IMR-90 (cell line): ENCODE measurements at regions not wholly inside any gene's neighbourhood (a gene's known extent, or its start where the extent isn't known, plus 50 kb on each side); places are given as distances from the start of the nearest gene placed in this dataset.

ENCODE experiments used
- ATAC-seq: fragments of 200-7000 bp; cut with Tn5 transposase; 2 replicates; pipeline ENCODE4 v1.9.1; 2020; ENCODE audit warnings: low read depth, mild to moderate bottlenecking, moderate library complexity
- BruUV-seq: library from RNA; stranded (reverse); fragments of 400-500 nt; replicated peaks from 2 replicates; lab custom pipeline; 2021; lab: Mats Ljungman, UMichigan
- CTCF ChIA-PET: fragments of 300-600 bp; formaldehyde crosslinking; extraction: SDS; loops from one replicate; lab custom pipeline; 2021; ENCODE audit warnings: antibody characterized with exemption; lab: Yijun Ruan, JAX
- POLR2A ChIA-PET: fragments of 300-600 bp; sonication (Branson Sonifier 250); formaldehyde crosslinking; loops from one replicate; lab custom pipeline; 2022; ENCODE audit warnings: antibody characterized with exemption; ENCODE audit not compliant: unreplicated experiment; lab: Charles Lee
- DNase-seq: peaks from one replicate; pipeline ENCODE4 v3.0.0; 2013
- H2AFZ ChIP-seq: replicated peaks from 2 replicates; pipeline ENCODE3; 2013; ENCODE audit warnings: low read length, mild to moderate bottlenecking; ENCODE audit not compliant: poor library complexity
- H2AK5ac ChIP-seq: 2 replicates; pipeline ENCODE4 v1.6.1; 2013; ENCODE audit warnings: low read depth, low read length, inconsistent platforms
- H2AK9ac ChIP-seq: replicated peaks from 2 replicates; pipeline ENCODE3; 2013; ENCODE audit warnings: mild to moderate bottlenecking, low read depth, low read length, moderate library complexity; ENCODE audit not compliant: poor library complexity
- H2BK120ac ChIP-seq: 2 replicates; pipeline ENCODE4 v1.6.1; 2013; ENCODE audit warnings: low read depth, low read length, inconsistent platforms
- H2BK15ac ChIP-seq: 3 replicates; pipeline ENCODE4 v1.6.1; 2013; ENCODE audit warnings: low read depth, low read length, inconsistent platforms
- H2BK20ac ChIP-seq: 2 replicates; pipeline ENCODE4 v1.6.1; 2013; ENCODE audit warnings: low read depth, mild to moderate bottlenecking, inconsistent platforms, low read length, moderate library complexity
- H2BK5ac ChIP-seq: 2 replicates; pipeline ENCODE4 v1.6.1; 2013; ENCODE audit warnings: mild to moderate bottlenecking, low read depth, low read length, inconsistent platforms; ENCODE audit not compliant: poor library complexity, severe bottlenecking
- H3K14ac ChIP-seq: replicated peaks from 2 replicates; pipeline ENCODE4 v1.6.1; 2013; ENCODE audit warnings: low read depth, low read length, inconsistent platforms
- H3K18ac ChIP-seq: 2 replicates; pipeline ENCODE4 v1.6.1; 2013; ENCODE audit warnings: low read depth, low read length, control low read depth
- H3K23ac ChIP-seq: 2 replicates; pipeline ENCODE4 v1.6.1; 2013; ENCODE audit warnings: low read depth, low read length, inconsistent platforms
- H3K27ac ChIP-seq: 2 replicates; pipeline ENCODE4 v1.5.1; 2013; ENCODE audit warnings: mild to moderate bottlenecking, control low read depth, low read length; ENCODE audit not compliant: insufficient read depth
- H3K27me3 ChIP-seq: 2 replicates; pipeline ENCODE4 v1.6.1; 2013; ENCODE audit warnings: low read length; ENCODE audit not compliant: control insufficient read depth, insufficient read depth
- H3K36me3 ChIP-seq: 2 replicates; pipeline ENCODE4 v1.6.1; 2013; ENCODE audit warnings: low read length, mixed read lengths; ENCODE audit not compliant: control insufficient read depth, insufficient read depth
- H3K4ac ChIP-seq: 2 replicates; pipeline ENCODE4 v1.6.1; 2013; ENCODE audit warnings: low read depth, low read length, inconsistent platforms
- H3K4me1 ChIP-seq: 2 replicates; pipeline ENCODE4 v1.6.1; 2013; ENCODE audit warnings: low read length, mixed read lengths; ENCODE audit not compliant: control insufficient read depth, insufficient read depth
- H3K4me2 ChIP-seq: 2 replicates; pipeline ENCODE4 v1.6.1; 2013; ENCODE audit warnings: low read depth, mild to moderate bottlenecking, control low read depth, low read length, moderate library complexity
- H3K4me3 ChIP-seq: 2 replicates; pipeline ENCODE4 v1.5.1; 2013; ENCODE audit warnings: low read depth, mild to moderate bottlenecking, control low read depth, low read length, moderate library complexity; ENCODE audit not compliant: insufficient read depth
- H3K56ac ChIP-seq: 2 replicates; pipeline ENCODE4 v1.6.1; 2013; ENCODE audit warnings: low read length, inconsistent platforms; ENCODE audit not compliant: insufficient read depth; ENCODE audit errors: extremely low read depth
- H3K79me1 ChIP-seq, 2 experiments: 2 replicates each; pipeline ENCODE4 v1.6.1; 2013; ENCODE audit warnings: low read length in 2 of 2, inconsistent platforms in 1 of 2, low read depth in 1 of 2
- H3K9ac ChIP-seq: 2 replicates; pipeline ENCODE4 v1.6.1; 2013; ENCODE audit warnings: low read depth, low read length, control low read depth
- H3K9me1 ChIP-seq: 2 replicates; pipeline ENCODE4 v1.6.1; 2013; ENCODE audit warnings: low read length, inconsistent platforms; ENCODE audit not compliant: insufficient read depth
- H3K9me3 ChIP-seq: 2 replicates; pipeline ENCODE4 v1.6.1; 2013; ENCODE audit warnings: low read length; ENCODE audit not compliant: control insufficient read depth, insufficient read depth
- H4K20me1 ChIP-seq: 2 replicates; pipeline ENCODE4 v1.6.1; 2013; ENCODE audit warnings: low read length, inconsistent platforms; ENCODE audit not compliant: insufficient read depth
- H4K5ac ChIP-seq: 2 replicates; pipeline ENCODE4 v1.6.1; 2013; ENCODE audit warnings: mild to moderate bottlenecking, low read depth, low read length, control low read depth
- H4K8ac ChIP-seq, 2 experiments: 2 replicates each; pipeline ENCODE4 v1.6.1; 2013; ENCODE audit warnings: low read depth in 2 of 2, low read length in 2 of 2, control low read depth in 1 of 2, inconsistent platforms in 1 of 2
- H4K91ac ChIP-seq: 2 replicates; pipeline ENCODE4 v1.6.1; 2013; ENCODE audit warnings: low read depth, low read length, inconsistent platforms; ENCODE audit not compliant: insufficient read depth
- FOS ChIP-seq: fragments of 150-350 bp; IDR thresholded peaks from 2 replicates; pipeline ENCODE4 v1.6.1; 2016; ENCODE audit warnings: low read depth, low read length
- MAZ ChIP-seq: IDR thresholded peaks from 2 replicates; pipeline ENCODE4 v1.6.1; 2012; ENCODE audit warnings: low read depth, mild to moderate bottlenecking, low read length, improper control_type of control experiment, moderate library complexity, borderline replicate concordance
- RFX5 ChIP-seq: IDR thresholded peaks from 2 replicates; pipeline ENCODE4 v1.8.0; 2012; ENCODE audit warnings: low read depth, mild to moderate bottlenecking, low read length, moderate library complexity
- WGBS, 2 experiments: methylation state at CpG; one replicate each; pipeline versions ENCODE4 v1.1.5 to v1.1.7; 2013; ENCODE audit warnings: missing lambda C conversion rate in 2 of 2; ENCODE audit not compliant: insufficient read length in 1 of 2; ENCODE audit errors: extremely low coverage in 2 of 2; 5-methylcytosine and 5-hydroxymethylcytosine counted together
- dilution Hi-C: fragments of 300-500 bp; cut with HindIII; formaldehyde crosslinking; loops from one replicate; pipeline ENCODE4 v1.14.3; 2018; ENCODE audit warnings: low sequenced_read_pairs; ENCODE audit not compliant: unreplicated experiment
- in situ Hi-C: fragments of 300-500 bp; cut with MboI; formaldehyde crosslinking; loops from 3 replicates; pipeline ENCODE4 v1.14.3; 2019; ENCODE audit warnings: low sequenced_read_pairs, inconsistent platforms, mixed read lengths
- intact Hi-C: fragments of 100-400 bp; cut with micrococcal nuclease; formaldehyde crosslinking; loops from 2 replicates; pipeline ENCODE4 v1.10.0; 2022
- TF ChIP-seq, protein P1 (sequence below): fragments of 150-350 bp; IDR thresholded peaks from 2 replicates; pipeline ENCODE4 v1.6.1; 2017; ENCODE audit warnings: mild to moderate bottlenecking, antibody characterized with exemption, low read length, low read depth
- TF ChIP-seq, protein P2 (sequence below): fragments of 150-350 bp; IDR thresholded peaks from 2 replicates; pipeline ENCODE4 v1.6.1; 2016; ENCODE audit warnings: low read depth, mild to moderate bottlenecking, low read length, moderate library complexity, borderline replicate concordance

DNA sequence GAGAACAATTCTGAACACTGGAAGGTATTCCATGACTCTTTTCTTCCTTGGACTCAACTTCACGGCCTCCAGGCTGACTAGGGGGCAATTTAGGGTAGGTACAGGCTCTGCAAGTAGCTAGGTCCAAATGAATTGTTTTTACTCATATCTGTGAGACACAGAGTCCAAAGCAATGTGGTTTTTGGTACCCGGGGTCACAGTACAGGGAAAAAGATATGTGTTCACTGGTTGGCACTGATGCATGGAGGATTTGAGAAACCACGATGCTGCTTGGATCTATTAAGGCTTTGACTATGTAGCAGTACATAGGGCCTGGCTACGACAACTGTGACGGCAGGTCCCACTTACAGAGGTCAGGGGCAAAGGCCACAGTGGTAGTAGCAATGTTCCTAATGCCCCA lies 200.6 kb downstream of the DUSP10 start:
- ATAC-seq (no peak), DNase-seq (no peak)
- H4K91ac ChIP-seq: no peak overlapping the region
- H3K9me3 ChIP-seq: no peaks in the 10 kb centered on the region
- intact Hi-C loops: loop anchor here (5.0 kb wide), 1 partner anchor 176 kb away; no protein-coding TSS in a partner anchor
- H3K4me1 ChIP-seq: no peaks in the 10 kb centered on the region
- H4K20me1 ChIP-seq: no peaks in the 10 kb centered on the region
- H3K79me1 ChIP-seq: no peaks in the 10 kb centered on the region
- no peak overlapping the region for H3K18ac ChIP-seq
- TF ChIP-seq, protein P1, sequence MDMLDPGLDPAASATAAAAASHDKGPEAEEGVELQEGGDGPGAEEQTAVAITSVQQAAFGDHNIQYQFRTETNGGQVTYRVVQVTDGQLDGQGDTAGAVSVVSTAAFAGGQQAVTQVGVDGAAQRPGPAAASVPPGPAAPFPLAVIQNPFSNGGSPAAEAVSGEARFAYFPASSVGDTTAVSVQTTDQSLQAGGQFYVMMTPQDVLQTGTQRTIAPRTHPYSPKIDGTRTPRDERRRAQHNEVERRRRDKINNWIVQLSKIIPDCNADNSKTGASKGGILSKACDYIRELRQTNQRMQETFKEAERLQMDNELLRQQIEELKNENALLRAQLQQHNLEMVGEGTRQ: no peak
- TF ChIP-seq, protein P2, sequence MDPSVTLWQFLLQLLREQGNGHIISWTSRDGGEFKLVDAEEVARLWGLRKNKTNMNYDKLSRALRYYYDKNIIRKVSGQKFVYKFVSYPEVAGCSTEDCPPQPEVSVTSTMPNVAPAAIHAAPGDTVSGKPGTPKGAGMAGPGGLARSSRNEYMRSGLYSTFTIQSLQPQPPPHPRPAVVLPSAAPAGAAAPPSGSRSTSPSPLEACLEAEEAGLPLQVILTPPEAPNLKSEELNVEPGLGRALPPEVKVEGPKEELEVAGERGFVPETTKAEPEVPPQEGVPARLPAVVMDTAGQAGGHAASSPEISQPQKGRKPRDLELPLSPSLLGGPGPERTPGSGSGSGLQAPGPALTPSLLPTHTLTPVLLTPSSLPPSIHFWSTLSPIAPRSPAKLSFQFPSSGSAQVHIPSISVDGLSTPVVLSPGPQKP: no peak
- TF ChIP-seq RFX5 (no peak), MAZ (no peak), FOS (no peak)
- no TSS peak for BruUV-seq
- no peak overlapping the region for H3K4ac ChIP-seq
- H2BK20ac ChIP-seq: no peak overlapping the region
- no peak overlapping the region for H4K5ac ChIP-seq
- no peak overlapping the region for H3K4me2 ChIP-seq
- H3K4me3 ChIP-seq: no peak overlapping the region
- in situ Hi-C loops: no loop called here
- H3K36me3 ChIP-seq: no peaks in the 10 kb centered on the region
- H2AFZ ChIP-seq: no peak overlapping the region
- H3K14ac ChIP-seq: no peak overlapping the region
- no peak overlapping the region for H3K9ac ChIP-seq
- no peak overlapping the region for H3K27ac ChIP-seq
- H3K27me3 ChIP-seq: no peaks in the 10 kb centered on the region
- POLR2A ChIA-PET: no interaction called here
- no peak overlapping the region for H2BK5ac ChIP-seq
- no peak overlapping the region for H4K8ac ChIP-seq
- no peak overlapping the region for H2BK120ac ChIP-seq
- WGBS, 2 experiments: 97% methylated on average over 3 of the region's 5 CpGs; no CpG with 5 or more reads in 1 of the 2 experiments
- 0 out of 2 replicates have a peak, but pooled peaks cover 3% of the 10 kb centered on the region for H3K9me1 ChIP-seq
- no peak overlapping the region for H3K56ac ChIP-seq
- dilution Hi-C loops: no loop called here
- 0 out of 3 replicates have a peak overlapping the region, but pooled peaks have one; percentile 17 for H2BK15ac ChIP-seq
- CTCF ChIA-PET: no interaction called here
- no peak overlapping the region for H3K23ac ChIP-seq
- 0 out of 2 replicates have a peak overlapping the region, but pooled peaks have one; percentile 9 for H2AK5ac ChIP-seq
- no peak overlapping the region for H2AK9ac ChIP-seq
